SIG-M5 treated with dmso at 0.1 percent for 504 hours (cell line): ENCODE measurements at regions not wholly inside any gene's neighbourhood (a gene's known extent, or its start where the extent isn't known, plus 50 kb on each side); places are given as distances from the start of the nearest gene placed in this dataset.
"Not testable (repeated sequence)": the region's sequence is repeated elsewhere in the genome, so short reads cannot be mapped to it uniquely, and the experiment has no call there.

Experiments used
- DNase-seq: peaks from one replicate; lab custom pipeline; 2025; ENCODE audit not compliant: unreplicated experiment; lab: John Stamatoyannopoulos, UW

DNA sequence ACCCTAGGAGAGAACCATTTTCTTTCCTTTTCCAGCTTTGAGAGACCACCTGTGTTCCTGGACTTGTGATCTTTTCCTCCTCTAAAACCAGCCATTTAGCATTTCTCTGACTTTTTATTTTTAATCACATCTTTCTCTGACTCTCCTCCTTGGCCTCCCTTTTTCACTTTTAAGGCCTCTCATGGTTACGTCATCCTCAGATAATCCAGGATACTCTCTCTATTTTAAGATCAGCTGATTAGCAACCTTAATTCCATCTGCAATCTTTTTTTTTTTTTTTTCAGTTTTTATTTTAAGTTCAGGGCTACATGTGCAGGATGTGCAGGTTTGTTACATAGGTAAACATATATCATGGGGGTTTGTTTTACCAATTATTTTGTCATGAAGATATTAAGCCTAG is 54.0 kb downstream of the RFPL4B start:
- DNase-seq: no peak

DNA sequence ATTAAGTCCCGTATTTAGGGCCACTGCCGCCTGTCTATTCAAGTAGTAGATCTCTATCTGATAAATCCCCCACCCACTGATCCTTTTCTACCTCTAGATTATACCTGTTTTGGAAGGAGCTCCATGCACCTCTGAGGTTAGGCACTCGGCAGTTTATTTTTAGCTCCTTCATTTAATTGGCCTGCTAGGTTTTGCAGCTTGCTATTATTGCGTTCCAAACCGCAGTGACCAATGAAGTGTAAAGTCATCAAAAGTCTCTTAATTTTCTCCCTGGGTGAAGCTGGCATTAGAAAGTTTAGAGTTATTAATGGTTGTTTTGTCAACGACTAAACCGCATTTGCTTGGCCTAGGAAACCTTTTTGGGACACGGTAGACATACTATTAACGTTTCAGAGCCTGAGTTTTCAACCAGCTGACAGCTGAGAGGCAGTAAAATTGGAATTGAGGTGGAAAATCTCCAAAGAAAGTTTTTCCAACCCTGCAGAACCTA is 60.0 kb downstream of the RFPL4B start:
- no peak for DNase-seq

DNA sequence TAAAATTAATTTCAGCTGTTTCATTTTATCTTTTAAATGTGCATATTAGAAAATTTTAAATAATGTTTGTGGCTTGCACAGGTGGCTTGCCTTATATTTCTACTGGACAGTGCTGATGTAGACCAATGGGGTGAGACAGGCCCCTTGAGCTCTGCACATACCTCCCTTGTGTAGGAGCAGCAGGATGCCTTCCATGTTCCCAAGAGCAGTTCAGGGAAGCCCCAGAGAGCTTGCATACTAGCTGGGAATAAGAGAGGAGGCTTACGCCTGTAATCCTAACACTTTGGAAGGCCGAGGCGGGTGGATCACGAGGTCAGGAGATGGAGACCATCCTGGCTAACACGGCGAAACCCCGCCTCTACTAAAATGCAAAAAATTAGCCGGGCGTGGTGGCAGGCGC is 61.4 kb downstream of the RFPL4B start:
- no peak for DNase-seq

DNA sequence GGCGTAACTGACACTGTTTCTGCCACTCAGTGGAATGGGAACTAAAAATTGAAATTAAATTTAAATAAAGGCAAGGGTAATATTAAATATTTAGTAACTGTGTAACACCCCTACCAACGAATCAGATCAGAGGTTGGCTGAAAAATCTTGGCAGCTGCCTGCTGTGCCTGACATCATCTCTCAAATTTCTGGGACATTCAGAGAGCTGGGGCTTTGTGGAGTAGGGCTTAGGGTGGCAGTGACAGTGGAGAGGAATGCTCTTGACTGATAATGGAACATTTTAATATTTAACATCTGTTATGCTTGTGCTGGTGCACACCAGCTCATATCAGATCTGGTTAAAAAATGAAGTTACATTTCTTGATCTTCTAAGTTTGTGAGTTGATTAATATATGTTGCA is 62.2 kb downstream of the RFPL4B start:
- DNase-seq: no peak

DNA sequence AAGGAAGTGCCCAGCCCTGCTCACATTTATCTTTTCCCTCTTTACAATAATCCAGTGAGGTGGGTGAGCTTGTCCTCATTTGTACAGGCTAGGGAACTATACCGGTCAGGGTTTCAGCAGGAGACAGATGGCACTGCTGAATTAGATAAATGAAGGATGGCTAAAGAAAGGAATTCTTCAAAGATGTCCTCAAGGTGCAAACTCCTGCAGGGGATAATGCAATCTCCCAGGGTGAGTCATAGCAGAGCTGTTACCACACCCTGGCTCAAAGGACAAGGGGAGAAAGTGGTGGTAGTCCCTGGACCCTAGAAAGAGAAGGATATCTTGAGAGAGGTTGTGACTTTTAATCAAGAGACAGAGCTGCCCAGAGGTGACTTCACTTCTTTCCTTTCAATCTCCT is 66.7 kb downstream of the RFPL4B start:
- DNase-seq: no peak

DNA sequence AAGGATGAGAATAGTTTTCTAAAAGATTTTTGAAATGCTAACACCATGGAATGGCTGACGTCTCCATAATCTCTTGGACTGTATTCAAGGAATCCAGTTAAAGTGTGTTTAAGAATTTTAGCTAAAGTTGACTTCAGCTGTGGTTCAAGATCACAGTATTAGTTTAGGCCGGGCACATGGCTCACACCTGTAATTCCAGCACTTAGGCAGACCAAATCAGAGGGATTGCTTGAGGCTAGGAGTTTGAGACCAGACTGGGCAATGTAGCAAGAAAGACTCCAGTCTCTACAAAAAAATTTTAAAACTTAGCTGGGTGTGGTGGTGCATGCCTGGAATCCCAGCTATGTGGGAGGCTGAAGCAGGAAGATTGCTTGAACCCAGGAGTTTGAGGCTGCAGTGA is 68.2 kb downstream of the RFPL4B start:
- DNase-seq: no peak

DNA sequence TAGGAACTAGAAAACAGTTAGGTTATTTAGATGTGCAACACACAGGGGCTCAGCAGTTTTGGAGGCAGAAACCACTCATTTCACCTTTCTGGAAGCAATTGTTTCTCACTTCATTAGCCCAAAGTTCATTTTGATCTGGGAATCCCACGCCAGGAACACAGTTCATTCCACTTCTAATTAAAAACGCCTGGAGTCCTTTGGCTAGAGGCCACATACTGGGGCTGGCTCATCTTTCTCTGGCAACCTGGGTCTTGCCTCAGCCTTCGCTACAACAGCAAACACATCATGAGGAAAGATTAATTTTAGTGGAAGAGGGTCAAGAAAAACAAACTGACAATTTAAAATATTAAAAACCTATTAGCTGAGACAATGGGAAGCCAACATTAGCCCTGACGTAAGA is 69.7 kb downstream of the RFPL4B start:
- DNase-seq: no peak

DNA sequence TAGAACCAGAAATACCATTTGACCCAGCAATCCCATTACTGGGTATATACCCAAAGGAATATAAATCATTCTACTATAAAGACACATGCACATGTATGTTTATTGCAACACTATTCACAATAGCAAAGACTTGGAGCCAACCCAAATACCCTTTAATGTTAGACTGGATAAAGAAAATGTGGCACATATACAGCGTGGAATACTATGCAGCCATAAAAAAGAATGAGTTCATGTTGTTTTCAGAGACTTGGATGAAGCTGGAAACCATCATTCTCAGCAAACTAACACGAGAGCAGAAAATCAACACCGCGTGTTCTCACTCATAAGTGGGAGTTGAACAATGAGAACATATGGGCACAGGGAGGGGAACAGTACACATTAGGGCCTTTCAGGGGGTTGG is 79.9 kb downstream of the RFPL4B start:
- not testable (repeated sequence) for DNase-seq

DNA sequence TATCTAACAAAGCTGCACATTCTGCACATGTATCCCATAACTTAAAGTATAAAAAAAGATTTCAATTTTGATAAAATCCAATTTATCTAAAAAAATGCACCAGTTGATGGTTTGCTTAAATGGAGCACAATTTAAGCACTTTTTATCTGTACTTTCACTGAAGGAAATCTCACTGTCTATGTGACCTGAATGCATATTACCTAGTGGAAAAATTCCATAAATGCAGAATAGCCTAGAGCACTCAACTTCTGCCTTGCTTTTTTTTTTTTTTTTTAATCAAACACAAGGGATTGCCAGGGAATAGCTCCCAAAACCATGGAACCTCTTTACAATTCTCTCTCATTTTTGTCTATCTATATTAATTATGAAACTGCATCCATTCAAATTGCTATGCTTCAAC is 80.4 kb downstream of the RFPL4B start:
- DNase-seq: no peak

DNA sequence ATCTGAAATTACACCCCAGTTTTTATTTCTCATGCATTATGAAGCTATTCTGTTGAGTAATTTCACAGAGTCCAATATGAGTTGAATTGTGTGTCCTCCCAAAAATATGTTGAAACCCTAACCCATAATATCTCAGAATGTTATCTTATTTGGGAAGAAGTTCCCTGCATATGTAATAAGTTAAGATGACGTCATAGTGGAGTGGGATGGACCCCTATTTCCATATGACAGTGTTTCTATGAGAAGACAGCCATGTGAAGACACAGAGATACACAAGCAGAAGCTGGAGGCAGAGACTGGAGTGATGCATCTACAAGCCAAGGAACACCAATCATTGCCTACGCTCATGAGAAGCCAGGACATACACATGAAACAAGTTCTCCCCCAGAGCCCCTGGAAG is 81.3 kb downstream of the RFPL4B start:
- no peak for DNase-seq

DNA sequence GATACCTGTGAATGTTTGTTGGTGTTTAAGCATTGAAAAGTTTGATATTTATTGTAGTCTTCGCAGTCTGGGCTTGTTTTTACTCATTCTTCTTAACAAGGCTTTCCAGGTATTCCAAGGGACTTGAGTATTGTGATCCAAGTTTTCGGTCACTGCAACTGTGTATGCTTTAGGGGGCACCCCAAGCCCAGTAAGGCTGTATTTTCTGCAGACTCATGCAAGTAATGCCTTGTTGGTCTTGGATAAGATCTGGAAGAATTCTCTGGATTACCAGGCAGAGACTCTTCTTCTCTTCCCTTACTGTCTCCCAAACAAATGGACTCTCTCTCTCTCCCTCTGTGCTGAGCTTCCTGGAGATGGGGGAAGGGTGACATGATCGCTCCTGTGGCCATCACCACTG is 82.1 kb downstream of the RFPL4B start:
- DNase-seq: no peak

DNA sequence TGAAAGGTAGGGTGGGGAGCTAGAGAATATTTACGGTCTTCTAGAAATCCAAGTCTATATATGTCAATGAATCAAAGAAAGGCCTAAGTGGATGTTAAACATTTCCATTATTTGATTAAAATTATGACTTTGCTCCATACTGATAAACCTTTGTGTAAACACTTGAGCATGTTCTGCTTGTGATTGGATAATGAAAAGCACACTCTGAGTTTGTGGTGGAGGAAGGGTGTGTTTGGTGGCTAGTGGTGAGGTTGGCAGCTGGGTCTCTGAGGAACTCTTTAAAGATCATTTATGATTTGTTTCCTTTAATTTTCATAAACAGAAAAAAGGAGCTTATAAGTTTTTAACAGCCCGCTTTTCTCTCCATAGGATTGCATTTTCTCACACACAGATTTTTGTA is 84.7 kb downstream of the RFPL4B start:
- DNase-seq: no peak

DNA sequence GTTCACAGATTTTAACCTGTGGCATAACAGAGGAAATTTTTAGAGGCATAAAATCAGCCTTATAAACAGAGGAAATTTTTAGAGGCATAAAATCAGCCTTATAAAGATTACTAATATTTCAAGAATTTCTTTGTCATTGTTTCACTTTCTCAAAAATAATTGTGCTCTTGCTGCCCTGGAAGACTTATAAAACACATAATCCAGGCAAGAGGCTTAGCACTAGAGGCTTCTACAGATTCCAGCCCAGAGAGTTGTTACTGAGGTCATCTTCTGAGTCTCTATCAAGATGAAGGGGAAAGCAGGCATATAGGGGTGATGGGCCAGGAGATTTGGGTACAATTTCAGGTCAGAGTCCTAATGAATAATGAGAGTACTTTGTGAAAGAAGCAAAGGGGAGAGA is 85.7 kb downstream of the RFPL4B start:
- no peak for DNase-seq

DNA sequence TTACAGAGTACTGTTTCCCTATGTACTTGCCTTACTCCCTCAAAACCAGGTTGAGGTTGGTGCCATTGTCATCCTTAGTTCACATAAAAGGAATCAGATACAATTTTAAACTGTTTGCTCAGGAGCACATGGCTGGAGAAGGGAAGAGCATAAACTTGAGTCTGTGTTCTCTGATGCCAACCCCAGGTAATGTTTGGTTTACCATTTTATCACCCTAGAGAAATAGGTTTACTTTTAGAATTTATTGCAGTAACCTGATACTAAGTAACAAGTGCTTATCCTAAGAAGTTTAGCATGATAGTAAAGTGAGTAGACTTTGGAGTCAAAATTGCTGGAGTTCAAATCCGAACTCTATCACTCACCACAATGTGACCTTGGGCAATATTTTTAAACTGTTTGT is 86.3 kb downstream of the RFPL4B start:
- no peak for DNase-seq

DNA sequence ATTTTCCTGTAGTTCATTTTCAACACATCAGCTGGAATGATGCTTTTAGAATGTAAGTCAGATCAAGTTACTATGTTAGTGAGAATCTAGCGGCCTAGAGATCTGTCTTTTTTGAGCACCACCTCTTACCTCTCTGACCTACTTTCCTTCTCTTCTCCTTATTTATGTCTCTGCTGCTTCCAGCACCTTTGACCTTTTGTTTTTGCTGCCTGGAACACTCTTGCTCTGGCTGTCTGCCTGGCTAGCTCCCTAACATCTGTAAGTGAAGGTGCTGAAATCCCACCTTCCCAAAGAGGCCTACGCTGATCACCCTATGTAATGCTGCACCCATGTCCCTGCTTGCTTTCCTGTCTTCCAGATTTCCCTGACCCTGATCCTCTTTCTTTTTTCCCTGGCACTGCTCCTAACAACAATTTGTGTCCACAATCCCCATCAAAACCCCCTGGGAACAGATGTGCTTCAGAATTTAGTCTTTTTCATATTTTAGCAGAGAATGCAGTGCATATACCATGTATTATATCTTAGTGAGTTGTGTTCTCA is 87.8 kb downstream of the RFPL4B start:
- no peak for DNase-seq

DNA sequence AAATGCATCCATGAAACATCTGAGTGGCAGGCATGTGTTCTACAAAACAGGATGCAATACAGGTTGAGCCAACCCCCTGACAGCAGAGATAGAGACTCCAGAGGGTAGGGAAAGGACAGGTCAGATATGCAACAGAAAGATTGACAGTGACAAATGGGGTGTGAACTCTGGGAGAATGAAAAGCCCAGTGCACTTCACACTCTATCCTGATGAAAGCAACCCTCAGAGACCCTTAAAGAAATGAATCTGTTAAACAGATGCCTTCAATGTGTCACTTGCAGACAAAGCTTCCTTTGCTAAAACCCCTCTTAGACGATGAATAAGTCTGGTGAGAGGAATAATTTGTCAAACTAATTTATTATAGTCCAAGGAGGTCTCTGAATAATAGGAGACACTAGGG is 89.9 kb downstream of the RFPL4B start:
- DNase-seq: no peak

DNA sequence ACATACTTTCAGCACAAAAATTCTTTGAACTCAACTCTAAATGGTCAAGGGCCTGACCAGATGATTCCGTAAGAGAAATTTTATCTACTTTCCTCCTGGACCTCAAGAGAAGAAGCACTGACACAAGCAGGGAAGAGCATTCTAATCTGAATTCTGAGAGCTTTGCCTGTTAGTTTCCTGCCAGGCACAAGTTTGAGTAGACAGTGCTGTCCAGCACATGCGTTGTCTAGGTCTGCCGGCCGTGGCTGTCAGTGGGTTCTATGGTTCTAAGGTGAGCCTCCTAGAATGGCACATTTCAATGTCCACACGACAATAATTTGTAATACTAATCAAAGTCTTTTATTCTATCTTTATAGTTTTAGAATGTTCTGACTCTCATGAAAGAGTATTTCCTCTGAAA is 91.9 kb downstream of the RFPL4B start:
- DNase-seq: no peak

DNA sequence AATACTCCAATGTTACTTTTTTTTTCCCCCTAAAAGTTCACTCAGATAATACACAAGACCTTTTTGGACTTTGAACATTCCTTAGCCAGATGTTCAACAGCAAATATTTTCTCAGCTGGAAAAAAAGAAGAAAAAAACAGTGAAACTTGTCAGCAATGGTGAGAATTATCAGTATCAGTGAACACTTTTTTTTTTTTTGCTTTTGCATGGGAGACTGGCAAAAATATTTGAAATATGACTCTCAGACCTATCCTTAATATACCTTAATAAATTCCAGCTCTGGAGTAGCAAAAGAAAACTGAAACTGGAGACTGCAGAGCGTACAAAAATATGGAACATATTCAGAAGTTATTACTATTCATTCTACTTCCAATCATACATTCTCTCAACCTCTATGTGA is 92.3 kb downstream of the RFPL4B start:
- no peak for DNase-seq

DNA sequence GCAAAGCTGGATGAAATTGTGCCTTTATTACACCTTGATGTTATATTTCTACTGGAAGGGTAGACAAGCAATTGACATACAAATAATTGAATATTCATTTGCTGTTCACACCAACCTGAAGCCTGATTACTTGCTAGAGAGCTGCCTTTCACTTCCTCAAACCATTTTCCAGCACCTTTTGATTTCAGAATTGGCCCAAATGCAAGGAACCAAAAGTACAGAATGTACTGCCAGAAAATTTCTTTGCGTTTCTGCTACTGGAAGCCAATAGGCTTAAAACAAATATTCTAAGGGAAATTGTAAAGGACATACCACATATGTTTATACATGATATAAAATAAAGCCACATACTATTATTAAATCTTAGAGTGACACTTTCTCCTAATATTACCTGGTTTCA is 94.5 kb downstream of the RFPL4B start:
- no peak for DNase-seq

DNA sequence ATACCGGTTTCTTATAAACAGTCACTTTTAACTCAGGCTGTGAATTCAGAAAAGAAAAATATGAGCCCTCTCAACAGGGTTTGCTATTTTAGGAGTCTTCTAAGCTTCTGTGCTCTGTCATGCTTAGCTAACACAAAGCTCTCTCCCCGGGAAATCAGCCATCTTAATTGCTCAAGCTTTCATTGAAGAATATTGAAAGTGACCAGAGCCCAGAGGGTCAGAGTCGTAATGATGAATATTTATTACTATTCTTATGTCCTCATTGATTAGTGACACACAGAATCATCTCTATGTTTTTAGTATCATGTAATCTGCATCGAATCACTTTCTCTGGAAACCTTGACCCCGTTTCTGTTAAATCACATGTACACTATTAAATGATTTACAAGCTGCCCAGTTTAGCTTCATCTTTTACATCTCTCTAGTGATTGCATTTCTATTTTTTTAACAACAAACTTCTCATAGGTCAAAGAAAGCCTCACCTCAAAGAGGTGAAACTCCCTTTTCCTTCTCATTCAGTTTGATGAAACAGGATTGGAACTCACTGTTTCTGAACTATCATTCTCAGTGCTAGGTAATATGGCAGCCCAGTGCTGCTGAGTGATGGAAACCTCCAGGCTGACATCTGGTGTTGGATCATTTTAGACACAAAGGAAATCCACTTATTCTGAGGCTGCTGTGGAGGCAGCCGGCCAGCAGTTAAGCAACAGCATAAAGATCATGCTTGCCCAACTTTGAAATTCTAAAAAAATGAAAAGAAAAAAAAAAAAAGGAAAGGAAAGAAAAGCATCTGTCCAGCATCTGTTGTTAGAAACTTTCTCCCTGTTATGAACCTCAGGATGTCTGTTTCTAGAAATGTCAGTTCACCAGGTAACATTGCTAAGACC is 96.3 kb downstream of the RFPL4B start:
- no peak for DNase-seq

DNA sequence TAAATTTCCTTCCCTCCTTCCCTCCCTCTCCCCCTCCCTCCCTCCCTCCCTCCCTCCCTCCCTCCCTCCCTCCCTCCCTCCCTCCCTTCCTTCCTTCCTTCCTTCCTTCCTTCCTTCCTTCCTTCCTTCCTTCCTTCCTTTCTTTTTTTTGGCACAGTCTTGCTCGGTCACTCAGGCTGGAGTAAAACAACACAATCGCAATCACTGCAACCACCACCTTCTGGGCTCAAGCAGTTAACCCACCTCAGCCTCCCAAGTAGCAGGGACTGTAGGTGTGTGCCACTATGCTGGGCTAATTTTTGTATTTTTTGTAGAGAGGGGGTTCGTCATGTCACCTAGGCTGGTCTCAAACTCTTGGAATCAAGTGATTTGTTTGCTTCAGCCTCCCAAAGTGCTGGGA is 101.7 kb downstream of the RFPL4B start:
- DNase-seq: not testable (repeated sequence)

DNA sequence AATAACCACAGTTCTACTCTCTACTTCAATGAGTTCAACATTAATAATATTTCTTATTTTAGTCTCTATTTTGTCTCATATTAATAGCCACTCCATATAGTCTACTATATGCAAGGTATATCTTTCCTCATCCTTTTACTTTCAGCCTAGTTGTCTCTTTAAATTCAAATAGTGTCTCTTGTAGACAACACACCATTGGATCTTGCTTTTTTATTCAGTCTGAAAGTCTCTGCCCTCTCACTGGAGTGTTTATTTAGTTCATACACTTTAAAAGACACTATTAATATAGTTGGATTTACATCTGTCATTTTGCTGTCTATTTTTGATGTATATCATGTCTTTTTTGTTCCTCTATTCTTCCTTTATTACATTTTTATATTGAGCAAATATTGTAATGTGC is 103.5 kb downstream of the RFPL4B start:
- no peak for DNase-seq

DNA sequence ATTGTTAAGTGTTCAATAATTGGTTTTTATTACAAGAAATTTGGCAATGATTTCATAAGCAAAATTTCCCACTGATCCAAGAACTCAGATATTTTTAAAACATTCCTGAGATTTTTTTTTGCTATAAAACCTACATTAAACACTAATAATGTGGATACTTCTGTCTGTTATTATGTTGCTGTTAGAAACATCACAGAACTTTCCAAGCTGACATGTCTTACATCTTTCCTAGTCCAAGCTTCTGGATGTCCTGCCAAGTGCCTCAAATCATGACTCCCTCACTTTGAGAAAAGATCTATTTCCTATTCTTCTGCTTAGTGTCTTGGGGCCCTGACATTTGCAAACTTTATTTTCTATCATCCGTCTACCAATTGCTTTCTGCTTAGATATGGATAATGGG is 110.8 kb downstream of the RFPL4B start:
- no peak for DNase-seq
